ENCODE measurements at regions not wholly inside any gene's neighbourhood (a gene's known extent, or its start where the extent isn't known, plus 50 kb on each side); places are given as distances from the start of the nearest gene placed in this dataset.

DNA sequence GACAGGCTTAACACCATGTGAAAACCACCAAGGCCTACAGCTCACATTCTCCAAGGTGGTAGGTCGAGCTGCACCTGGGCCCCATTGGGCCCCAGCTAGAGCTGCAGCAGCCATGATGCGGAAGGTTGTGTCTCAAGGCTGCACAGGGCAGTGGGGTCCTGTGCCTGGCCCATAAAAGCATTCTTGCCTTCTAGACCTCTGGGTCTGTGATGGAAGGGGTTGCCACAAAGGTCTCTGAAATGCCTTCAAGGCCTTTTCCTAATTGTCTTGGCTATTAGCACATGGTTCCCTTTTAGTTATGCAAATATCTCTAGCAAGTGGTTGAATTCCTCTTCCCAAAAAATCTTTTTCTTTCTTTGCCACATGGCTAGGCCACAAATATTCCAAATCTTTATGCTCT is 52.5 kb upstream of the C11orf58 start:
- H3K4me3 ChIP-seq (ENCODE audit: low read length) = no peak overlapping the region
- no peak for DNase-seq (ENCODE audit: low read depth, low spot score)

DNA sequence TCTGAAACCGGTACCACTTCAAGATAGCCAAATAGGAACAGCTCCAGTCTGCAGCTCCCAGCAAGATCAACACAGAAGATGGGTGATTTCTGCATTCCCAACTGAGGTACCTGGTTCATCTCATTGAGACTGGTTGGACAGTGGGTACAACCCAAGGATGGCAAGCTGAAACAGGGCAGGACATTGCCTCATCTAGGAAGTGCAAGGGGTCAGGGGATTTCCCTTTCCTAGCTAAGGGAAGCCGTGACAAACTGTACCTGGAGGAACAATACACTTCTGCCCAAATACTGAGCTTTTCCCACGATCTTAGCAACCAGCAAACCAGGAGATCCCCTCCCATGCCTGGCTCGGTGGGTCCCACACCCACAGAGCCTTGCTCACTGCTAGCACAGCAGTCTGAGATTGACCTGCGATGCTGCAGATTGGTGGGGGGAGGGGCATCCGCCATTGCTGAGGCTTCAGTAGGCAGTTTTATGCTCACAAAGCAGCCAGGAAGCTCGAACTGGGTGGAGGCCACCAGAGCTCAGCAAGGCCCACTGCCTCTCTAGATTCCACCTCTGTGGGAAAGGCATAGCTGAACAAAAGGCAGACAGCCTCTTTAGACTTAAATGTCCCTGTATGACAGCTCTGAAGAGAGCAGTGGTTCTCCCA is 59.9 kb upstream of the C11orf58 start:
- DNase-seq (ENCODE audit: low read depth, low spot score) = no peak
- H3K4me3 ChIP-seq (ENCODE audit: low read length) = no peak overlapping the region

DNA sequence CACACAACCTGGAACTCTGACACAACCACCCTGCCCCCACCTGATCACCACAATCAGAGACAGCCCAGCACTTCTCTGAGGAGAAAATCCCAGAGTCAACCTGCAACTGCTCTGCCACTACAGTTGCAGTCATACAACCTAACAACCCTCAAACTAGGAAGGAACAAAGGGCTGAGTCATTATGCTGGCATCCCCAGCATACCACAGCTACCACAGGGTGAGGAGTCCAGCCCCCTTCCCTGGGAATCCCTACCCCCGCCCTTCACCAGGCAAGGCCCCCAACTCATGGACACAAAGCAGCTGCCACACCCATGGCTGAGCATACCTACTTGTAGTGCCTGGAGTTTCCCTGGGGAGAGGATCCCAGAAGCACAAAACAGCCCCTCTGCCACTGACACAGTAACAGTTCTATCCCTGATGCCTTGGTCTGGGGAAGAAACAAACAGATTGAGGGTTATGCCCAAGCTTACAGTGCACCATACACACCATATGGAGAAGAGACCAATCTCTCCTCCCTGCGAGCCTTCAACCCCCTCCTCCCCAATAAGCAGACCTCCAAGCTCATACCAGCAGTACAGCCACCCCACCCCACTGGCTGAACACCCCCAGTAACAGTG is 68.5 kb upstream of the C11orf58 start:
- no peak overlapping the region for H3K4me3 ChIP-seq (ENCODE audit: low read length)
- DNase-seq (ENCODE audit: low read depth, low spot score) = peak; percentile 3

DNA sequence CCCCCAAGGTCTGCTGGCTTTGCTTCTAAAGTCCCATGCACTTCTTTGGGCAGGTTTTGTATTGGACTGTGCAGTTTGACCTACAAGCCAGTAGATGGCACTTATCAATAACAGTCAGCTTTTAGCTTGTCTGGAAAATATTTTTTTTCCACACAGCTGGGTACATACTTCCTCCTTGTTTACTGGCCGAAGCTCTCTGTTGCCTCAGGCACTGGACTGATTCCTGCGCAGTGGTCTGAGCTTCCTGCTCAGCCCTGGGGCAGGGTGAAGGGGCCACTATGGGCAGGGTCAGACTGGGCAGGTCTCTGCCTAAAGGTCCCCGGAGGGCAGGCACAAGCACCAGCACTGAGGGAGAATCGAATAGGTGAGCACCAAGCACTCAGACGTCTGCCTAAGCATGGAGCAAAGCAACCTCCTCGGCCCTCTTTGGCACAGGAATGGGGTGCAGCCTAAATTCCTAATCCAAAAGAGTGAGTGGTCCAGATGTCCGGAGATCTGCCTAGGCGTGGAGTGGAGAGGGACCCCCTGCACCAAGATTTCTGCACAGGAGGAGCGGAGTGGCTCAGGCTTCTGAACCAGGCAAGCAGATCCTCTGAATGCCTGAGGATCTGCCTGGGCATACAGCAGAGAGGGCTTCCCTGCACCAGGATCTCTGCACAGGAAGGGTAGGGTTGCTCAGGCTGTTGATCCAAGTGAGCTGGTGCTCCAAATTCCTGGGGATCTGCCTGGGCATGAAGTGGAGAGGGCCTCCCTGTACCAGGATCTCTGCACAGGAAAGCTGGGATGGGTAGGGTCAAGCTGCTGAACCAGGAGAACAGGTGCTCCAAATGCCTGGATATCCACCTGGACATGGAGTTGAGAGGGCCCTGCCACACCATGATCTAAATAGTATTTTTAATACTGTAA is 105.9 kb upstream of the C11orf58 start:
- peak; percentile 9 for DNase-seq (ENCODE audit: low read depth, low spot score)

DNA sequence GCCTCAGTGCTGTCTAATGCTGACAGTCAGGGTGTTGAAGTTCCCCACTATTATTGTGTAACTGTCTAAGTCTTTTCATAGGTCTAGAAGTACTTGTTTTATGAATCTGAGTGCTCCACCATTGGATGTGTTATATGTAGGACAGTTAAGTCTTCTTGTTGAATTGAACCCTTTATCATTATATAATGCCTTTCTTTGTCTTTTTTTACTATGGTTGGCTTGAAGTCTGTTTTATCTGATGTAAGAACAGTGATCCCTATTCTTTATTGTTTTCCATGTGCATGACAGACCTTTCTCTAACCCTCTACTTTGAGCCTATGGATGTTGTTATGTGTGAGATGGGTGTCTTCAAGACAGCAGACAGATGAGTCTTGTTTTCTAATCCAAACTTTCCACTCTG is 107.8 kb upstream of the C11orf58 start:
- no peak overlapping the region for H3K4me3 ChIP-seq (ENCODE audit: low read length)
- no peak for DNase-seq (ENCODE audit: low read depth, low spot score)

More for the DNA sequence above, 105.9 kb upstream of the C11orf58 start:
- no peak overlapping the region for H3K4me3 ChIP-seq (ENCODE audit: low read length)

DNA sequence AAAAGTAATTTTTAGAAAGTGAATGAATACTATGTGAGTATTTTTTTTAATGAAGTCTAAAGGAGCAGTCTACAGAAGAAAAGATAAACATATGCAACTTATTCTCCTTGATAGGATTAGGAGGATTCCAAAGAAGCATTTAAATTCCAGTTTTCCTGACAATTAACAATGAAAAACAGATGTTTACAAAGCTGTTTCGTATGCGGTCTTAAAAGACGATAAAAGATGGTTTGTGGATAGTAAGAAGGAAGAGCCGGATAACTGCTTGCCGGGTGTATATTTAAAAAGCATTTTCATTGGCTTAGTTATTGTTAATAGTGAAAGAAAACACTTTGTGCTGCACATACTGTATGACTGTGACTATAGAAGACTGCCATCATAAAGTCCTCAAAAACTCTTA is 120.0 kb upstream of the C11orf58 start:
- no peak for DNase-seq (ENCODE audit: low read depth, low spot score)
- H3K4me3 ChIP-seq (ENCODE audit: low read length) = no peak overlapping the region

DNA sequence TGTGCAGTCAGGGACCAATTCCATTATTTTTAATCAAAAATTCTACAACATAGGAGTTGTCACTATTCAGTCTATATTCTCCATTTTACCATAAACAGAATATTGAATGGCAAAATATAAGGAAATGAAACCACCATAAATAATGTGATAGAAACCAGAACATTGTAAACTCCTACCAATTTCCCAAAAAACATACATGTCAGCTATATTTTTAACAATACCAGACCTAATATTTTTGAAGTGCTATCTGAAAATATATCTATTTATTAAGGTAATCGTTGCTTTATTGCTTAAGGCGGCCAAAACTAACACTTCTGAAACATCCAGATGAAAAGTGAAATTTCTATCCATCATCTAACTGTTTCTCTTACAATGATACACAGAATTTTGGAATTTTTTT is 123.0 kb upstream of the C11orf58 start:
- DNase-seq (ENCODE audit: low read depth, low spot score) = no peak
- no peak overlapping the region for H3K4me3 ChIP-seq (ENCODE audit: low read length)

DNA sequence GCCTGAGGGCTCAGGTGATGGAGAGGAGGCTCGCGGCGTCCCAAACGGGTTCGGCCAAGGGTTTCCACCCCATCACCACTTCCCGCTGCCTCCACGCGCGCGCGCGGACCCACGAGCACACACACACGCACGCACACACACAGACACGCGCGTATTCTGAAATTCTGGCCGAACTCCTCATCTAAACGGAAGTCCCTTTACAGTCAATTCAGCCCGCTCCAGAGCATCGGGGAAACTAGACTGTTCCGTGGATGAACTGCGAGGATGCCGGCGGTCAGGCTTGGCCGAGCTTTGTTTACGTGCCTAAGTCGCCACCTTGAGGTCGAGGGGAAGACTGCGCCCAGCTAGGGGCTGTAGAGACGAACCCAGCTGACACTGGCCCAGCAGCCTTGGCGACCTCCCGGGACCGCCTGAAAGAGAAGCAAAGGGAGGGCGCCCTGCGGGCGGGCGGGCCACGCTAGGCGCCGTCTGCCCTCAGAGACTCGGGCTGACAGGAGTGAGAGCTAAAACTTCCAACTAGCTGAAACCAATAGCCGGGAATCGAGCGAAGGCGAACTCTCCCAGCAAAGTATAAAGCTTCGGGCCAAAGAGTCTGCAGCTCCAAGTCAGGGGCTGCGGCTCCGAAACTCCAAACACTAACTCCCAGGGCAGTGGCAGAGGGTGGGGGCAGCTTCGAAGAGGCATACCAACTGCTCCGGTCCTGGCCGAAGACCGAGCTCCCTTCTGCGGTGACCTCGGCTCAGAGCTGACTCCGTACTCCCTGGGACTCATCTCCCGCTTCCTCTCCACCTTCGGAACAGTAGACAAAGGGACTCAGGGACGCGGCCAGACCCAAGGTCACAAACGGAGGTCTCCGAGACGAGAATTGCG is 124.7 kb upstream of the C11orf58 start:
- no peak overlapping the region for H3K4me3 ChIP-seq (ENCODE audit: low read length)

DNA sequence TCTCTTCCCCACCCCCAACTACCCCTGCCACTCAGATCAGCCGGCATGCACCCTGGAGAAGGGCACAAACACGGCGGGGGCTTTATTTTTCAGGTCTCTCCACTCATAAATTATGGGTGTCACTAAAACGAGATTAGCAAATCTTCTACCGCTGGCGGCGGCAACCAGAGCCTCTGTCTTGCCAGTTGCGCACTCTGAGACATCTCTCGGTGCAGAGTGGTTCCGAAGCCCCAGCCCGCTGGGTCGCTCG is 125.3 kb upstream of the C11orf58 start:
- no peak for DNase-seq (ENCODE audit: low read depth, low spot score)
- no peak overlapping the region for H3K4me3 ChIP-seq (ENCODE audit: low read length)

More for the DNA sequence above, 124.7 kb upstream of the C11orf58 start:
- DNase-seq (ENCODE audit: low read depth, low spot score) = peak; percentile 32

DNA sequence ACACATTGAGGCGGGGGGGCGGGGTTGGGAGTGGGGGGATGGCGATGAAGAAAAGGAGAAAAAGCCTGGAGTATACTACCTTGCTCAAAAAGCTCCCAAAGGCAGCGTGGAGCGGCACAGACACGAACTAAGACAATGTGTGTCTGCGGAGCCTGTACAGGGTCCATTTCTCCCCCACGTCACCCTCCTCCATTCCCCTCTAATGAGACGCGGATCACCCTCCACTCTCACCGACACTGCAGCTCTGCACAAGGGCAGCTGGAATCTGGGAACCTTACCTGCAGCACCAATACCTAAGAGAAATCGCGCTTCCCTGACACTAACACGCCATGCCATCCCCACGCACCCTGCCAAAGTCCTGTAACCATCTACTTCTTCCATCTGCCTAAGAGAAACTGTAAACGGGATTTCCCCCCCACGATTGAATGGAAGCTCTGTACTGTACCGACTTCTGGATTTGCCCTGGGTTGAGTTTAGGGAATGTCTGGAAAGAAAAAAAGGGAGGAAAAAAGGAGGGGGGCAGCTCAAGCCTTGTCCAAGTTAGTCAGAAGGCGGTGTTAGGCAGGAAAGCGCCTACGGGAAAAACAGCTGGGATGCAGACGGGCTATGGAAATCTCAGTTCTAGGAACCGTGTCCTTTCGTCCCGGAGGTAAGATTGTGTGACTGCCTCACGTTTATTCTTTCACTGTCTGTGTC is 125.7 kb upstream of the C11orf58 start:
- no peak for DNase-seq (ENCODE audit: low read depth, low spot score)
- H3K4me3 ChIP-seq (ENCODE audit: low read length) = no peak overlapping the region

DNA sequence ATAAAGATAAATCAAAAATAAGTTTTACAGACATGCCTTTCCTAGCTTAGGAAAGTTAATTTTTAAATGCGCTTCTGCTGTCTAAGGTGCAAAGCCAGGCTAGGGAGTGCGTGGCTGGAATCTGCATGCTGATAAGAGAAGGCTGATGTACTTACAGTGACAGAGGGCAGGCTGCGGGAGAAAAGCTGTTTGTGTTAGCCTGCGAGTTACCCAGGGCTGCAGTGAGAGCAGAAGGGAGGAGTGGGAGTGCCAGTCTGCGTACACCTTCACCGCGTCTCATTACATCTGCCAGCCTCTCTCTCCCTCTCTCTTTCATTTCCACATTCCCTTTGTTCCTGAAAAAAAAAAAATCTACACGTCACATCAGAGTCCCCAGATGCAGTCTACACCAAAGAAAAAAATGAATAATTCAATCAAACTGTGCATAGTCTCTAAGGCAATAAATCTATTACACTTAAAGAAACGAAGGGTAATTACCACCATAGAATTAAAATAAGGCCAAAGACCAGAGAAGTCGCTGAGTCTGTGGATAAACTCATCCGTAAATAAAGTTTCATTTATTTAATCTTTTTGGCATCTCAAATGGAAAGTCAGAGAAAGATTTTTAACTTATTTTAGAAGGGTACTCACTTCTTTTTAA is 126.4 kb upstream of the C11orf58 start:
- no peak for DNase-seq (ENCODE audit: low read depth, low spot score)
- H3K4me3 ChIP-seq (ENCODE audit: low read length) = no peak overlapping the region

DNA sequence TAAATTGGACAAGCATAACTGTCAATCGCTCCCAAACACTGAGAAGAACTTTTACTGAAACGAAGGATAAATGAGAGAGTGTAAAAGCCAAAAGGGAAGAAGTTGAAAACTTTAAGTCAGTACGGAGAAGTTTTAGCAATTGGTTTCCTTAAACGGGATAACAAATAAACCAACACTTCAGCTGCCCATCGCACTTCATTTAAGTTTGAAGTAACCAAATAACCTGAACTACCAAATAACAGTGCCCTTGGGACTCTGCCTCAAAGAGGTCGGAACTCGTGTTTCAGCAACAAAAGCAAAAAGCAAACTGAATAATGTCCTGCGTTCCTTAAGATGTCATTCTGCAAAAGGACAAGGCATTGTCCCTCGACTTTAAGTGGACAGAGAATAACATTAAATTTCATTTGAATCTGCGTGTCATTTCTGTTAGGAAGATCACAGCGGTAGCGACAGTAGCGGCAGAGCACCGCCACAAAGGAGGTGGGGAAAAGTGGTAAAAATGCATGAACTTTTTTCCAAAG is 127.0 kb upstream of the C11orf58 start:
- H3K4me3 ChIP-seq (ENCODE audit: low read length) = no peak overlapping the region
- no peak for DNase-seq (ENCODE audit: low read depth, low spot score)

DNA sequence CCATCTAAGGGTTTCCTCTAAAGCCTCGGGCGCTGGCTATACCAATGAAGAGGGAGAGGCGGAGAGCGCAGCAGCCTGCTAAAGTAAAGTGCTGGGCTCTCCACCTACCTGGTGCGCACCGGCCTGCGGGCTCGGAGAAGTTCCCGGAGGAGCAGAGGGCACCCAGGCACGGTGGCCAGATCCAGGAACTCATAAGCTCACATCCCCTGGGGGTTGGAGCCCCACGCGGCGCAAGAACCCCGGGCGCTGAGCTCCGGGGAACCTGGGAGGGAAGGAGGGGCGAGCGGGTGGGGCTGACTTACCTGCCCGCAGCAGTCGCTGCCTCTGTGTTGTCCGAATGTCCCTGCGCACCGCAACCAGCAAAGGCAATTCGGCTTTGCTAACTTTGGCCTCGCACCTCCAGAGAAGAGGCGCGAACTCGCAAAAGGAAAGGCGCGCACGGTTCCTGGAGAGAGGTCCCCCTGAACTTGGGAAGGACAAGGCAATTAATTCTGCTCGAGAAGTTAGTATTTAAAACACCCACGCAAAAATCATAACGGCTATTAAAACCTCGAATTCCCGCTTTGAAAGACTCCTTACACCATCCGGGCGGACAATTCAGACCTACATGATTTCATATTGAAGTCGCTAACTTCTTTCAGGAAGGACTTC is 127.6 kb upstream of the C11orf58 start:
- DNase-seq (ENCODE audit: low read depth, low spot score) = no peak
- H3K4me3 ChIP-seq (ENCODE audit: low read length) = no peak overlapping the region

DNA sequence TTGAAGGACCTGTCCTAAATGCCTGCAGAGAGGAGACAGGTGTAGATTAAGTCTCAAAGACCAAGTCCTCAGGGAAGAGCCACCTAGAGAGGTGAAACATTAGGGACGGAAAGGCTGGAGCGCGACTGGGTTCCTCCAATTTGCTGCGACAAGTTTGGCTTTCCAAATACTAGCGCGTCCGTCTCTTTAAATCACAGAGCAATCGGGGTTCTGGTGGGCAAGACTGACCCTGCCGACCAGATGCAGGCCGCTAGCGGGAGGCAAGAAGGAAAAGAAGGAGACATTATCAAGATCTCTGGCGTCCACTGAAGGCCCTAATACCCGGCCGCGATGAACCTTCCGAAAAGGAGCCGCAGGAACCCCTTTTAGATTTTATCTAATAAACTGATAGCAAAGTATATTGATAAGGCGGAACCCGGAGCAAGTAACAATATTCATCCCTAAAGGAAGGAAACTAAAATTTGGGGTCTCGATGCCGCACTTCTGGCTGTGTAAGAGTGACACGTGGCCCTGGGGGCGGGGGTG is 128.2 kb upstream of the C11orf58 start:
- H3K4me3 ChIP-seq (ENCODE audit: low read length) = no peak overlapping the region
- no peak for DNase-seq (ENCODE audit: low read depth, low spot score)

DNA sequence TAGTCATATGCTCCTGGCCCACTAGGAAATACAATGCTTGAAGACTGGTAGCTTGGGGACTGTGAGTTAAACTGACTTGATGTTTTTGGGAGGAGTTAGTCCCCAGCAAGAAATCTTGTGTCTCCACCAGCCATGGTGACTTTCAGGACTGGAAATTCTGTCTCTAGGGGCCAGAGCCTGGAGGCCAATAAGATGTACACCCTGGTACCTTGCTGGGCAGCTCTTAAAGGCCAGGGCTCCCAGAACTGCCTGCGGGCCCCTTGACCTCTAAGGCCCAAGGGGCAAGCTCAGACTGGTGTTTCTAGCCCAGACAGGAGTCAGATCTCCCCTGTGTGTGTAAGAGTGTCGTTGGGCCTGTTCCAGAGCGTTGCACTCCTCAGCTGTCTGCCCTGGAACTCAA is 128.7 kb upstream of the C11orf58 start:
- H3K4me3 ChIP-seq (ENCODE audit: low read length) = no peak overlapping the region
- no peak for DNase-seq (ENCODE audit: low read depth, low spot score)

DNA sequence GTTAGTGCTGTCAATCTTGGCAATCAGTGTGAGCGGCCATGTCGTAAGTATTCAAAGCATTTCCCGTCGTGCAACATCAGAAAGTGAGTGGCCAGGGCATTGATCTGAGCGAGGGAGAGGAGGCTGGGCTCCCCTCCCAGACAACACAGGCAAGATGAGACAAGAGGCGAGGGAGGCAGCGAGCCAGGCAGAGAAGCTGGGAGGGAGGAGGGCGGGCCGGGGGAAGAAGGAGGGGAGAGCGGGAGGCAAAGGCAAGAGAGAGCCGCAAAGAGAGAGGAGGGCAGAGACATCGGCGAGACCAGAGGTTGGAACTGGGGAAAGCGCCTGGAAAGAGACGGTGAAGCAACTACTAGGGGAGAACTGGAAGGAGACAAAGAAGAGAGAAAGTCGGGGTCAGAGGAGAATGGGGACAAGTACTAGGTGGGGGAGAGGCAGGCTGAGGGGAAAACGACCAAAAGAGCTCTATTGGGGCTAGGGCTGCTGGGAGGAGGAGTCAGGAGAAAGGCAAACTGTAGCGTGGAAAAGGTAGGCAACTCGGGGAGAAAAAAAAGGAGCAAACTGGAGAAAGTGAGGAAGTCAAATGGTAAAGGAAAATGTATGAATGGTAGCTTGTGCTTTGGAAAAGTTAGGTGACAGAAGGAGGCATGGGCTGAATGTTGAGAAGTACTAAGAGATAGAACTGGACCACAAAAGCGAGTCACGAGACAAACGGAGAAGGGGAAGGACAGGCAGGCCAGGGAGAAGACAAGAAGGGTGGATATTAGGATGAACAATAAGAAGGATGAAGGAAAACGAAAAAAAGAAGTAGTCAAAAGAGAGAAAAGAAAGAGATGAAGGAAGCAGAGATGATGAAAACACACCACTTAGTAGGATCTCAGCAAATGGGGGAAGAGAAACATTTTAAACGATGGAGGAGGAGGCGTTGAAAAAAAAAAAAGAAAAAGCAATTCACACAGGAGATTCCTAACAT is 130.5 kb upstream of the C11orf58 start:
- no peak for DNase-seq (ENCODE audit: low read depth, low spot score)
- H3K4me3 ChIP-seq (ENCODE audit: low read length) = no peak overlapping the region

All from Jurkat, Clone E6-1 (cell line).